GM19240 (cell line): ENCODE measurements at regions not wholly inside any gene's neighbourhood (a gene's known extent, or its start where the extent isn't known, plus 50 kb on each side); places are given as distances from the start of the nearest gene placed in this dataset.
"Not testable (repeated sequence)": the region's sequence is repeated elsewhere in the genome, so short reads cannot be mapped to it uniquely, and the experiment has no call there.

ENCODE experiments used
- DNase-seq: peaks from one replicate; pipeline ENCODE4 v3.0.0; 2011; ENCODE audit warnings: low spot score; ENCODE audit not compliant: insufficient read length

GRCh38 chr4:129254126-129254525 lies 158.2 kb downstream of the C4orf33 start:
- DNase-seq = no peak

GRCh38 chr4:129254526-129254925 lies 158.6 kb downstream of the C4orf33 start:
- DNase-seq = no peak

GRCh38 chr4:129261584-129261983 lies 165.6 kb downstream of the C4orf33 start:
- DNase-seq = no peak

- peak; percentile 15 for DNase-seq
Measured at GRCh38 chr4:129264008-129264657, 168.2 kb downstream of the C4orf33 start.

- no peak for DNase-seq
Measured at GRCh38 chr4:129278868-129279267, 182.9 kb downstream of the C4orf33 start.

- DNase-seq = no peak
Measured at GRCh38 chr4:129282293-129282692, 186.3 kb downstream of the C4orf33 start.

GRCh38 chr4:129292194-129292593 lies 196.2 kb downstream of the C4orf33 start:
- not testable (repeated sequence) for DNase-seq

- no peak for DNase-seq
Measured at GRCh38 chr4:129314781-129315180, 218.8 kb downstream of the C4orf33 start.

- no peak for DNase-seq
Measured at GRCh38 chr4:129322920-129323319, 227.0 kb downstream of the C4orf33 start.

- DNase-seq = no peak
Measured at GRCh38 chr4:129323658-129324057, 227.7 kb downstream of the C4orf33 start.

GRCh38 chr4:129326571-129327460 lies 230.9 kb downstream of the C4orf33 start:
- DNase-seq = no peak

GRCh38 chr4:129327637-129328036 lies 231.7 kb downstream of the C4orf33 start:
- DNase-seq = no peak

- no peak for DNase-seq
Measured at GRCh38 chr4:129328162-129328561, 232.2 kb downstream of the C4orf33 start.

GRCh38 chr4:129334136-129334535 lies 238.2 kb downstream of the C4orf33 start:
- DNase-seq = no peak

GRCh38 chr4:129335276-129335675 lies 239.3 kb downstream of the C4orf33 start:
- DNase-seq = no peak

GRCh38 chr4:129335818-129336217 lies 239.9 kb downstream of the C4orf33 start:
- DNase-seq = no peak

- DNase-seq = no peak
Measured at GRCh38 chr4:129336457-129337227, 240.7 kb downstream of the C4orf33 start.

GRCh38 chr4:129337228-129337620 lies 241.3 kb downstream of the C4orf33 start:
- DNase-seq = no peak

GRCh38 chr4:129342819-129343408 lies 247.0 kb downstream of the C4orf33 start:
- no peak for DNase-seq

GRCh38 chr4:129344058-129344457 lies 248.1 kb downstream of the C4orf33 start:
- DNase-seq = no peak

- no peak for DNase-seq
Measured at GRCh38 chr4:129345609-129346008, 249.7 kb downstream of the C4orf33 start.

GRCh38 chr4:129346036-129346435 lies 250.1 kb downstream of the C4orf33 start:
- DNase-seq = no peak
